SK-N-SH (cell line): ENCODE measurements at regions not wholly inside any gene's neighbourhood (a gene's known extent, or its start where the extent isn't known, plus 50 kb on each side); places are given as distances from the start of the nearest gene placed in this dataset.

ENCODE experiments used
- CTCF ChIA-PET: fragments of 300-600, 350-600 bp; formaldehyde crosslinking; extraction: SDS; loops from one replicate; lab custom pipeline; 2021; lab: Yijun Ruan, JAX
- POLR2A ChIA-PET: fragments of 350-600 bp; sonication (Branson Sonifier 250); formaldehyde crosslinking; extraction: SDS; loops from one replicate; lab custom pipeline; 2020; ENCODE audit warnings: antibody characterized with exemption, inconsistent platforms; lab: Yijun Ruan, JAX
- DNase-seq: peaks from one replicate; pipeline ENCODE4 v3.0.0; 2012
- H2AFZ ChIP-seq: fragments of 200-600 bp; sonication (generic); 2 replicates; pipeline ENCODE4 v1.8.1; 2016; ENCODE audit warnings: antibody characterized with exemption, mild to moderate bottlenecking, low read depth
- H3F3A ChIP-seq: fragments of 200-600 bp; sonication (generic); replicated peaks from 2 replicates; pipeline ENCODE3; 2016; ENCODE audit warnings: antibody characterized with exemption, mild to moderate bottlenecking; ENCODE audit not compliant: insufficient read depth
- H3K27ac ChIP-seq, 2 experiments: fragments of 200-500 bp in 1 of 2; fragments of 200-600 bp in 1 of 2; sonication (Bioruptor generic) in 1 of 2; sonication (generic), shearing (Covaris generic) in 1 of 2; 2 replicates each; pipeline versions ENCODE4 v1.5.1 to v1.6.1; 2014 to 2016; ENCODE audit warnings: low read depth in 2 of 2, inconsistent platforms in 1 of 2, low read length in 1 of 2, mild to moderate bottlenecking in 1 of 2, mixed read lengths in 1 of 2
- H3K27me3 ChIP-seq: fragments of 200-600 bp; sonication (generic), shearing (Covaris generic); 2 replicates; pipeline ENCODE4 v1.6.1; 2016; ENCODE audit warnings: mixed run types; ENCODE audit not compliant: insufficient read depth
- H3K36me3 ChIP-seq, 2 experiments: fragments of 200-500 bp in 1 of 2; fragments of 200-600 bp in 1 of 2; sonication (Bioruptor generic) in 1 of 2; sonication (generic) in 1 of 2; replicated peaks in 1 of 2; 2 replicates each; pipeline versions ENCODE3 to v1.5.1; 2014 to 2016; ENCODE audit warnings: low read length in 1 of 2, mild to moderate bottlenecking in 1 of 2; ENCODE audit not compliant: insufficient read depth in 2 of 2, control insufficient read depth in 1 of 2
- H3K4me1 ChIP-seq, 2 experiments: fragments of 200-500 bp in 1 of 2; fragments of 200-600 bp in 1 of 2; sonication (Bioruptor generic) in 1 of 2; sonication (generic), shearing (Covaris generic) in 1 of 2; 2 replicates each; pipeline versions ENCODE4 v1.5.1 to v1.6.1; 2014 to 2016; ENCODE audit warnings: low read depth in 1 of 2, low read length in 1 of 2, mixed run types in 1 of 2; ENCODE audit not compliant: insufficient read depth in 2 of 2, control insufficient read depth in 1 of 2
- H3K4me2 ChIP-seq: fragments of 200-600 bp; sonication (generic), shearing (Covaris generic); 2 replicates; pipeline ENCODE4 v1.6.1; 2017; ENCODE audit warnings: mixed run types
- H3K4me3 ChIP-seq, 2 experiments: fragments of 200-500 bp in 1 of 2; fragments of 200-600 bp in 1 of 2; sonication (Bioruptor generic) in 1 of 2; sonication (generic), shearing (Covaris generic) in 1 of 2; 2 replicates each; pipeline versions ENCODE4 v1.5.1 to v1.8.1; 2014 to 2016; ENCODE audit warnings: low read depth in 2 of 2, inconsistent platforms in 1 of 2, low read length in 1 of 2, mild to moderate bottlenecking in 1 of 2, mixed read lengths in 1 of 2, moderate library complexity in 1 of 2
- H3K79me2 ChIP-seq: fragments of 200-600 bp; sonication (generic); 2 replicates; pipeline ENCODE4 v1.8.1; 2017; ENCODE audit warnings: mild to moderate bottlenecking; ENCODE audit not compliant: insufficient read depth
- H3K9ac ChIP-seq: fragments of 200-600 bp; sonication (generic); 2 replicates; pipeline ENCODE4 v1.6.1; 2017; ENCODE audit warnings: mixed run types
- H3K9me2 ChIP-seq: fragments of 200-600 bp; sonication (generic); 2 replicates; pipeline ENCODE4 v1.6.1; 2017; ENCODE audit warnings: mixed run types
- H3K9me3 ChIP-seq: fragments of 200-600 bp; sonication (generic); 2 replicates; pipeline ENCODE4 v1.6.1; 2017; ENCODE audit warnings: mixed run types, mild to moderate bottlenecking, moderate library complexity
- H4K20me1 ChIP-seq: fragments of 200-600 bp; sonication (generic); 2 replicates; pipeline ENCODE4 v1.6.1; 2017; ENCODE audit warnings: mild to moderate bottlenecking, mixed run types; ENCODE audit not compliant: insufficient read depth
- CHD2 ChIP-seq: fragments of 150-350 bp; IDR thresholded peaks from 2 replicates; pipeline ENCODE4 v1.6.1; 2018; ENCODE audit warnings: low read length; ENCODE audit not compliant: partially characterized antibody
- EP300 ChIP-seq, 2 experiments: IDR thresholded peaks; 2 replicates each; pipeline versions ENCODE4 v1.4.0 to v1.6.1; 2012; ENCODE audit warnings: borderline replicate concordance in 1 of 2, low read depth in 1 of 2, low read length in 1 of 2
- EZH2phosphoT487 ChIP-seq: fragments of 200-600 bp; sonication (generic); IDR thresholded peaks from 2 replicates; pipeline ENCODE4 v1.6.1; 2017; ENCODE audit warnings: low read depth, mixed run types, mild to moderate bottlenecking, antibody characterized with exemption, moderate library complexity, borderline replicate concordance
- FOSL2 ChIP-seq: IDR thresholded peaks from 2 replicates; pipeline ENCODE4 v1.4.0; 2012; ENCODE audit warnings: low read depth, mild to moderate bottlenecking, moderate library complexity, borderline replicate concordance
- FOXJ3 ChIP-seq: sonication (generic); formaldehyde crosslinking; IDR thresholded peaks from 2 replicates; pipeline ENCODE4 v1.5.1; 2020; ENCODE audit warnings: mild to moderate bottlenecking, missing genetic modification reagents
- GABPA ChIP-seq: IDR thresholded peaks from 2 replicates; pipeline ENCODE4 v1.4.0; 2012; ENCODE audit warnings: low read depth, mild to moderate bottlenecking
- MEF2A ChIP-seq: IDR thresholded peaks from 2 replicates; pipeline ENCODE4 v1.4.0; 2012; ENCODE audit warnings: low read depth, borderline replicate concordance
- NRF1 ChIP-seq: IDR thresholded peaks from 2 replicates; pipeline ENCODE4 v1.6.1; 2012; ENCODE audit warnings: low read depth, mild to moderate bottlenecking, low read length
- POLR2AphosphoS5 ChIP-seq: IDR thresholded peaks from 2 replicates; pipeline ENCODE4 v1.6.1; 2012; ENCODE audit warnings: low read depth, low read length
- RFX5 ChIP-seq: IDR thresholded peaks from 2 replicates; pipeline ENCODE4 v1.6.1; 2012; ENCODE audit warnings: mild to moderate bottlenecking, improper control_type of control experiment, low read length
- SIN3A ChIP-seq: IDR thresholded peaks from 2 replicates; pipeline ENCODE4 v1.6.1; 2012; ENCODE audit warnings: low read depth, mild to moderate bottlenecking, low read length, moderate library complexity, borderline replicate concordance
- TCF12 ChIP-seq: IDR thresholded peaks from 2 replicates; pipeline ENCODE4 v1.4.0; 2012
- TEAD4 ChIP-seq: IDR thresholded peaks from 2 replicates; pipeline ENCODE4 v1.4.0; 2012; ENCODE audit warnings: mild to moderate bottlenecking, borderline replicate concordance; ENCODE audit not compliant: insufficient read depth
- WGBS: methylation state at CpG from one replicate; pipeline ENCODE4 v1.1.6; 2017; ENCODE audit warnings: low lambda C conversion rate; 5-methylcytosine and 5-hydroxymethylcytosine counted together
- TF ChIP-seq, protein P1 (sequence below): fragments of 150-350 bp; IDR thresholded peaks from 2 replicates; pipeline ENCODE4 v1.6.1; 2017; ENCODE audit warnings: antibody characterized with exemption, low read length, low read depth, borderline replicate concordance
- TF ChIP-seq, protein P2 (sequence below): IDR thresholded peaks from 2 replicates; pipeline ENCODE4; 2012
- TF ChIP-seq, protein P3 (sequence below): IDR thresholded peaks from 2 replicates; pipeline ENCODE4 v1.4.0; 2012; ENCODE audit warnings: low read depth
- TF ChIP-seq, protein P4 (sequence below): IDR thresholded peaks from 2 replicates; pipeline ENCODE4 v1.4.0; 2012; ENCODE audit warnings: low read depth, borderline replicate concordance
- TF ChIP-seq, protein P5 (sequence below): IDR thresholded peaks from 2 replicates; pipeline ENCODE4 v1.6.1; 2012; ENCODE audit warnings: mild to moderate bottlenecking, low read depth, low read length, moderate library complexity
- TF ChIP-seq, protein P6 (sequence below): fragments of 150-350 bp; IDR thresholded peaks from 2 replicates; pipeline ENCODE4 v1.6.1; 2016; ENCODE audit warnings: mild to moderate bottlenecking, low read depth, low read length

DNA sequence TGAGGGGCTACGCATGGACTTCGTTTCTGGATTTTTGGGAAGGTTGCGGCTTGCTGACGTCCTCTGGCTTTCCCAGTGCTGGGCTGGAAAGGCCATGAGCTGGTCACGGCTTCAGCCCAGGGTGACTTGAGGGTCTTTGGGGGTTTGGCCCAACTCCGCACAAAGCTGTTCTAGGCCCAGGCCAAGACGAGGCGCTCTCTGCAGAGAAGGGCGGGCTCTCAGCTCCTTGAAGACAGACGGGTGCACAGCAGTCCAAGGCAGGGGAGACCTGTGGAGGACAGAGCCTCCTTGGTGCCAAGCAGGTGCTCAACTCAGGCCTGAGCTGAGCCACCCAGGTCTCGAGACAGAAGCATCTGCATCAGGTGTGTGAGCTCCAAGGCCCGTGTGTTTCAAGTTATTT, 1003.7 kb downstream of the BRD1 start:
- H3K27ac ChIP-seq, result no peak overlapping the region
- H3K4me2 ChIP-seq, result no peak overlapping the region
- 6% methylated on average over 2 of the region's 12 CpGs for WGBS
- CTCF ChIA-PET, result interaction anchor here (1.1 kb wide), 1 partner anchor 247 kb away, joined by 4 read pairs; no protein-coding TSS in a partner anchor
- no peaks in the 10 kb centered on the region for H3F3A ChIP-seq
- no peaks in the 10 kb centered on the region for H3K79me2 ChIP-seq
- H3K27me3 ChIP-seq, result no peaks in the 10 kb centered on the region
- TF ChIP-seq CHD2 (no peak), MEF2A (no peak), TCF12 (no peak), SIN3A (no peak), EZH2phosphoT487 (no peak), POLR2AphosphoS5 (no peak), NRF1 (no peak), FOSL2 (no peak), EP300 (IDR thresholded peaks at IDR 0.05; ENCODE audit: borderline replicate concordance in 1 of 2, low read depth in 1 of 2, low read length in 1 of 2) (no peak), RFX5 (no peak), FOXJ3 (CRISPR knock-in tag) (no peak), GABPA (no peak), TEAD4 (no peak)
- TF ChIP-seq, protein P1, sequence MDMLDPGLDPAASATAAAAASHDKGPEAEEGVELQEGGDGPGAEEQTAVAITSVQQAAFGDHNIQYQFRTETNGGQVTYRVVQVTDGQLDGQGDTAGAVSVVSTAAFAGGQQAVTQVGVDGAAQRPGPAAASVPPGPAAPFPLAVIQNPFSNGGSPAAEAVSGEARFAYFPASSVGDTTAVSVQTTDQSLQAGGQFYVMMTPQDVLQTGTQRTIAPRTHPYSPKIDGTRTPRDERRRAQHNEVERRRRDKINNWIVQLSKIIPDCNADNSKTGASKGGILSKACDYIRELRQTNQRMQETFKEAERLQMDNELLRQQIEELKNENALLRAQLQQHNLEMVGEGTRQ, result no peak
- TF ChIP-seq, protein P2, sequence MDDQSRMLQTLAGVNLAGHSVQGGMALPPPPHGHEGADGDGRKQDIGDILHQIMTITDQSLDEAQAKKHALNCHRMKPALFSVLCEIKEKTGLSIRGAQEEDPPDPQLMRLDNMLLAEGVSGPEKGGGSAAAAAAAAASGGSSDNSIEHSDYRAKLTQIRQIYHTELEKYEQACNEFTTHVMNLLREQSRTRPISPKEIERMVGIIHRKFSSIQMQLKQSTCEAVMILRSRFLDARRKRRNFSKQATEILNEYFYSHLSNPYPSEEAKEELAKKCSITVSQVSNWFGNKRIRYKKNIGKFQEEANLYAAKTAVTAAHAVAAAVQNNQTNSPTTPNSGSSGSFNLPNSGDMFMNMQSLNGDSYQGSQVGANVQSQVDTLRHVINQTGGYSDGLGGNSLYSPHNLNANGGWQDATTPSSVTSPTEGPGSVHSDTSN, result no peak
- TF ChIP-seq, protein P3, sequence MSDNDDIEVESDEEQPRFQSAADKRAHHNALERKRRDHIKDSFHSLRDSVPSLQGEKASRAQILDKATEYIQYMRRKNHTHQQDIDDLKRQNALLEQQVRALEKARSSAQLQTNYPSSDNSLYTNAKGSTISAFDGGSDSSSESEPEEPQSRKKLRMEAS, result no peak
- TF ChIP-seq, protein P4, sequence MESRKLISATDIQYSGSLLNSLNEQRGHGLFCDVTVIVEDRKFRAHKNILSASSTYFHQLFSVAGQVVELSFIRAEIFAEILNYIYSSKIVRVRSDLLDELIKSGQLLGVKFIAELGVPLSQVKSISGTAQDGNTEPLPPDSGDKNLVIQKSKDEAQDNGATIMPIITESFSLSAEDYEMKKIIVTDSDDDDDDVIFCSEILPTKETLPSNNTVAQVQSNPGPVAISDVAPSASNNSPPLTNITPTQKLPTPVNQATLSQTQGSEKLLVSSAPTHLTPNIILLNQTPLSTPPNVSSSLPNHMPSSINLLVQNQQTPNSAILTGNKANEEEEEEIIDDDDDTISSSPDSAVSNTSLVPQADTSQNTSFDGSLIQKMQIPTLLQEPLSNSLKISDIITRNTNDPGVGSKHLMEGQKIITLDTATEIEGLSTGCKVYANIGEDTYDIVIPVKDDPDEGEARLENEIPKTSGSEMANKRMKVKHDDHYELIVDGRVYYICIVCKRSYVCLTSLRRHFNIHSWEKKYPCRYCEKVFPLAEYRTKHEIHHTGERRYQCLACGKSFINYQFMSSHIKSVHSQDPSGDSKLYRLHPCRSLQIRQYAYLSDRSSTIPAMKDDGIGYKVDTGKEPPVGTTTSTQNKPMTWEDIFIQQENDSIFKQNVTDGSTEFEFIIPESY, result no peak
- TF ChIP-seq, protein P5, sequence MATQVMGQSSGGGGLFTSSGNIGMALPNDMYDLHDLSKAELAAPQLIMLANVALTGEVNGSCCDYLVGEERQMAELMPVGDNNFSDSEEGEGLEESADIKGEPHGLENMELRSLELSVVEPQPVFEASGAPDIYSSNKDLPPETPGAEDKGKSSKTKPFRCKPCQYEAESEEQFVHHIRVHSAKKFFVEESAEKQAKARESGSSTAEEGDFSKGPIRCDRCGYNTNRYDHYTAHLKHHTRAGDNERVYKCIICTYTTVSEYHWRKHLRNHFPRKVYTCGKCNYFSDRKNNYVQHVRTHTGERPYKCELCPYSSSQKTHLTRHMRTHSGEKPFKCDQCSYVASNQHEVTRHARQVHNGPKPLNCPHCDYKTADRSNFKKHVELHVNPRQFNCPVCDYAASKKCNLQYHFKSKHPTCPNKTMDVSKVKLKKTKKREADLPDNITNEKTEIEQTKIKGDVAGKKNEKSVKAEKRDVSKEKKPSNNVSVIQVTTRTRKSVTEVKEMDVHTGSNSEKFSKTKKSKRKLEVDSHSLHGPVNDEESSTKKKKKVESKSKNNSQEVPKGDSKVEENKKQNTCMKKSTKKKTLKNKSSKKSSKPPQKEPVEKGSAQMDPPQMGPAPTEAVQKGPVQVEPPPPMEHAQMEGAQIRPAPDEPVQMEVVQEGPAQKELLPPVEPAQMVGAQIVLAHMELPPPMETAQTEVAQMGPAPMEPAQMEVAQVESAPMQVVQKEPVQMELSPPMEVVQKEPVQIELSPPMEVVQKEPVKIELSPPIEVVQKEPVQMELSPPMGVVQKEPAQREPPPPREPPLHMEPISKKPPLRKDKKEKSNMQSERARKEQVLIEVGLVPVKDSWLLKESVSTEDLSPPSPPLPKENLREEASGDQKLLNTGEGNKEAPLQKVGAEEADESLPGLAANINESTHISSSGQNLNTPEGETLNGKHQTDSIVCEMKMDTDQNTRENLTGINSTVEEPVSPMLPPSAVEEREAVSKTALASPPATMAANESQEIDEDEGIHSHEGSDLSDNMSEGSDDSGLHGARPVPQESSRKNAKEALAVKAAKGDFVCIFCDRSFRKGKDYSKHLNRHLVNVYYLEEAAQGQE, result no peak
- TF ChIP-seq, protein P6, sequence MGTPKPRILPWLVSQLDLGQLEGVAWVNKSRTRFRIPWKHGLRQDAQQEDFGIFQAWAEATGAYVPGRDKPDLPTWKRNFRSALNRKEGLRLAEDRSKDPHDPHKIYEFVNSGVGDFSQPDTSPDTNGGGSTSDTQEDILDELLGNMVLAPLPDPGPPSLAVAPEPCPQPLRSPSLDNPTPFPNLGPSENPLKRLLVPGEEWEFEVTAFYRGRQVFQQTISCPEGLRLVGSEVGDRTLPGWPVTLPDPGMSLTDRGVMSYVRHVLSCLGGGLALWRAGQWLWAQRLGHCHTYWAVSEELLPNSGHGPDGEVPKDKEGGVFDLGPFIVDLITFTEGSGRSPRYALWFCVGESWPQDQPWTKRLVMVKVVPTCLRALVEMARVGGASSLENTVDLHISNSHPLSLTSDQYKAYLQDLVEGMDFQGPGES, result no peak
- no peaks in the 10 kb centered on the region for H3K36me3 ChIP-seq
- no peaks in the 10 kb centered on the region for H3K9me3 ChIP-seq
- no peaks in the 10 kb centered on the region for H3K9me2 ChIP-seq
- H3K4me3 ChIP-seq, result no peak overlapping the region
- DNase-seq, result no peak
- no peaks in the 10 kb centered on the region for H3K4me1 ChIP-seq
- no peak overlapping the region for H2AFZ ChIP-seq
- no peak overlapping the region for H3K9ac ChIP-seq
- POLR2A ChIA-PET, result no interaction called here
- H4K20me1 ChIP-seq, result no peaks in the 10 kb centered on the region
